GM12878 (cell line): ENCODE measurements at regions not wholly inside any gene's neighbourhood (a gene's known extent, or its start where the extent isn't known, plus 50 kb on each side); places are given as distances from the start of the nearest gene placed in this dataset.

Source experiments
- BRCA1 ChIP-seq: IDR thresholded peaks from 2 replicates; pipeline ENCODE4 v1.6.1; 2011; ENCODE audit warnings: low read depth, low read length, improper control_type of control experiment
- CBX3 ChIP-seq: fragments of 200-600 bp; sonication (generic); IDR thresholded peaks from 2 replicates; pipeline ENCODE4 v1.6.1; 2016; ENCODE audit warnings: low read depth, borderline replicate concordance
- CBX5 ChIP-seq: sonication (generic); IDR thresholded peaks from 2 replicates; pipeline ENCODE4 v1.6.1; 2016; ENCODE audit warnings: low read depth, moderate library complexity, mild to moderate bottlenecking, inconsistent platforms
- CHD4 ChIP-seq: fragments of 200-600 bp; sonication (generic); IDR thresholded peaks from 2 replicates; pipeline ENCODE4 v1.6.1; 2016; ENCODE audit warnings: mild to moderate bottlenecking
- EGR1 ChIP-seq, 2 experiments: IDR thresholded peaks; 1 replicate in 1 of 2; 2 replicates in 1 of 2; pipeline ENCODE4 v1.6.1; 2011 to 2012; ENCODE audit warnings: low read depth in 2 of 2, low read length in 2 of 2, borderline replicate concordance in 1 of 2, mild to moderate bottlenecking in 1 of 2, moderate library complexity in 1 of 2
- HDAC2 ChIP-seq: fragments of 200-600 bp; sonication (generic); IDR thresholded peaks from 2 replicates; pipeline ENCODE4 v1.6.1; 2017
- JUND ChIP-seq: IDR thresholded peaks from 2 replicates; pipeline ENCODE4 v1.6.1; 2012; ENCODE audit warnings: low read depth, mild to moderate bottlenecking, low read length, improper control_type of control experiment, moderate library complexity
- KDM1A ChIP-seq: fragments of 200-600 bp; sonication (generic); IDR thresholded peaks from 2 replicates; pipeline ENCODE4 v1.6.1; 2016; ENCODE audit warnings: borderline replicate concordance
- MYC ChIP-seq: IDR thresholded peaks from 2 replicates; pipeline ENCODE4 v1.6.1; 2011; ENCODE audit warnings: mild to moderate bottlenecking, low read length, moderate library complexity, inconsistent platforms; ENCODE audit not compliant: insufficient read depth, insufficient replicate concordance, insufficient read length, severe bottlenecking
- NBN ChIP-seq: fragments of 450-650 bp; IDR thresholded peaks from 2 replicates; pipeline ENCODE4 v1.6.1; 2016
- RB1 ChIP-seq: fragments of 450-650 bp; formaldehyde crosslinking; IDR thresholded peaks from 2 replicates; pipeline ENCODE4 v1.6.1; 2017; ENCODE audit warnings: mild to moderate bottlenecking, borderline replicate concordance
- RCOR1 ChIP-seq: conservative IDR thresholded peaks from 2 replicates; pipeline ENCODE4 v1.6.1; 2012; ENCODE audit warnings: low read depth, low read length, improper control_type of control experiment
- SIX5 ChIP-seq: IDR thresholded peaks from 2 replicates; pipeline ENCODE4 v1.6.1; 2011; ENCODE audit warnings: mild to moderate bottlenecking, low read depth, low read length, moderate library complexity; ENCODE audit not compliant: severe bottlenecking
- TARDBP ChIP-seq: IDR thresholded peaks from 2 replicates; pipeline ENCODE4 v1.6.1; 2016; ENCODE audit warnings: borderline replicate concordance
- ZNF384 ChIP-seq: IDR thresholded peaks from 2 replicates; pipeline ENCODE4 v1.6.1; 2012; ENCODE audit warnings: low read depth, mild to moderate bottlenecking, low read length, improper control_type of control experiment, borderline replicate concordance
- TF ChIP-seq, protein P1 (sequence below): IDR thresholded peaks from 2 replicates; pipeline ENCODE4 v1.6.1; 2012; ENCODE audit warnings: mild to moderate bottlenecking, low read depth, low read length
- TF ChIP-seq, protein P2 (sequence below): IDR thresholded peaks from 2 replicates; pipeline ENCODE4 v1.6.1; 2012; ENCODE audit warnings: improper control_type of control experiment, low read depth, low read length; ENCODE audit not compliant: insufficient replicate concordance
- TF ChIP-seq, protein P3 (sequence below): fragments of 450-650 bp; IDR thresholded peaks from 2 replicates; pipeline ENCODE4 v1.6.1; 2017; ENCODE audit warnings: mild to moderate bottlenecking, moderate library complexity

DNA sequence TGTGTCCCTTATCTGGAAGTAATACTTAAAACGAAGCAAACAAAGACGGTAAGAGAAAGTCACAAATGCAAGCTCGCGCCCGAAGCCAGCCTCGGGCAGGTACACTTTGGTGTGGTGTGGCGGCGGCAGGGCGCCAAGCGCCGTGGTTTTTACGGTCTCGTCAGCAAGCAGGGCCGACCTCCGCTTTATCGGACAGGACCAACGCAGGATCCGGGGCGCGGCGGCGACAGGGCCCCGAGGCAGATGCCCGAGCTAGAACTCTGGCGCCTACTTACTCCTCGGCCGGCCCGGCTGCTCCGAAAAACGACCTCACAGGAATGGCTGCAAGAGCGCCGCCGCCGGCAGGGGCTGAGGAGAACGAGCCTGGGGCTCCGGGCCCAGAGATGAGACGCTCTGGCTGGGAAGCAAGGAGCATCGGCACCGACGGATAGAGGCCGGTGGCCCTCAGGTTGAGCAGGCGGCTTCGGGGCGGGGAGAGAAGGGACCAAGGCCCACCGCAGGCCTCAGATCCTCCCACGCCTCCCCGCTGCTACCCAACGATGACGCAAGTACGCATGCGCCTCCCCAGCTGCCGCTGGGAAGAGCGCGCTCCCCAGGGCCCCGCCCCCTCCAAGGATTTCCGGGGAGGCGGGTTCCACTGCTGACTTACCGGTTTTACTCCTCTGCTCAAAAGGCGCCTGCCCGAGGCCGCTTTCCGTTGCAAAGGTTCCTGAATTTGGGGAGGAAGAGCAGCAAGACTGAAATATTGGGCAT lies 60.6 kb downstream of the FAM217A start (continued):
- TF ChIP-seq RCOR1 (no peak), SIX5 (no peak), CBX3 (no peak), JUND (no peak), HDAC2 (no peak), NBN (peak; percentile 90; the same call in 1 of the 2 replicates), EGR1 (IDR thresholded peaks at IDR 0.05; ENCODE audit: borderline replicate concordance in 1 of 2, low read depth in 2 of 2, low read length in 2 of 2) (peak; percentile 73 to 98), CBX5 (no peak), MYC (no peak), KDM1A (no peak), CHD4 (no peak), ZNF384 (no peak), TARDBP (no peak), BRCA1 (no peak), RB1 (no peak; the same call in 1 of the 2 replicates)
- TF ChIP-seq, protein P1, sequence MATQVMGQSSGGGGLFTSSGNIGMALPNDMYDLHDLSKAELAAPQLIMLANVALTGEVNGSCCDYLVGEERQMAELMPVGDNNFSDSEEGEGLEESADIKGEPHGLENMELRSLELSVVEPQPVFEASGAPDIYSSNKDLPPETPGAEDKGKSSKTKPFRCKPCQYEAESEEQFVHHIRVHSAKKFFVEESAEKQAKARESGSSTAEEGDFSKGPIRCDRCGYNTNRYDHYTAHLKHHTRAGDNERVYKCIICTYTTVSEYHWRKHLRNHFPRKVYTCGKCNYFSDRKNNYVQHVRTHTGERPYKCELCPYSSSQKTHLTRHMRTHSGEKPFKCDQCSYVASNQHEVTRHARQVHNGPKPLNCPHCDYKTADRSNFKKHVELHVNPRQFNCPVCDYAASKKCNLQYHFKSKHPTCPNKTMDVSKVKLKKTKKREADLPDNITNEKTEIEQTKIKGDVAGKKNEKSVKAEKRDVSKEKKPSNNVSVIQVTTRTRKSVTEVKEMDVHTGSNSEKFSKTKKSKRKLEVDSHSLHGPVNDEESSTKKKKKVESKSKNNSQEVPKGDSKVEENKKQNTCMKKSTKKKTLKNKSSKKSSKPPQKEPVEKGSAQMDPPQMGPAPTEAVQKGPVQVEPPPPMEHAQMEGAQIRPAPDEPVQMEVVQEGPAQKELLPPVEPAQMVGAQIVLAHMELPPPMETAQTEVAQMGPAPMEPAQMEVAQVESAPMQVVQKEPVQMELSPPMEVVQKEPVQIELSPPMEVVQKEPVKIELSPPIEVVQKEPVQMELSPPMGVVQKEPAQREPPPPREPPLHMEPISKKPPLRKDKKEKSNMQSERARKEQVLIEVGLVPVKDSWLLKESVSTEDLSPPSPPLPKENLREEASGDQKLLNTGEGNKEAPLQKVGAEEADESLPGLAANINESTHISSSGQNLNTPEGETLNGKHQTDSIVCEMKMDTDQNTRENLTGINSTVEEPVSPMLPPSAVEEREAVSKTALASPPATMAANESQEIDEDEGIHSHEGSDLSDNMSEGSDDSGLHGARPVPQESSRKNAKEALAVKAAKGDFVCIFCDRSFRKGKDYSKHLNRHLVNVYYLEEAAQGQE, result no peak
- TF ChIP-seq, protein P2, sequence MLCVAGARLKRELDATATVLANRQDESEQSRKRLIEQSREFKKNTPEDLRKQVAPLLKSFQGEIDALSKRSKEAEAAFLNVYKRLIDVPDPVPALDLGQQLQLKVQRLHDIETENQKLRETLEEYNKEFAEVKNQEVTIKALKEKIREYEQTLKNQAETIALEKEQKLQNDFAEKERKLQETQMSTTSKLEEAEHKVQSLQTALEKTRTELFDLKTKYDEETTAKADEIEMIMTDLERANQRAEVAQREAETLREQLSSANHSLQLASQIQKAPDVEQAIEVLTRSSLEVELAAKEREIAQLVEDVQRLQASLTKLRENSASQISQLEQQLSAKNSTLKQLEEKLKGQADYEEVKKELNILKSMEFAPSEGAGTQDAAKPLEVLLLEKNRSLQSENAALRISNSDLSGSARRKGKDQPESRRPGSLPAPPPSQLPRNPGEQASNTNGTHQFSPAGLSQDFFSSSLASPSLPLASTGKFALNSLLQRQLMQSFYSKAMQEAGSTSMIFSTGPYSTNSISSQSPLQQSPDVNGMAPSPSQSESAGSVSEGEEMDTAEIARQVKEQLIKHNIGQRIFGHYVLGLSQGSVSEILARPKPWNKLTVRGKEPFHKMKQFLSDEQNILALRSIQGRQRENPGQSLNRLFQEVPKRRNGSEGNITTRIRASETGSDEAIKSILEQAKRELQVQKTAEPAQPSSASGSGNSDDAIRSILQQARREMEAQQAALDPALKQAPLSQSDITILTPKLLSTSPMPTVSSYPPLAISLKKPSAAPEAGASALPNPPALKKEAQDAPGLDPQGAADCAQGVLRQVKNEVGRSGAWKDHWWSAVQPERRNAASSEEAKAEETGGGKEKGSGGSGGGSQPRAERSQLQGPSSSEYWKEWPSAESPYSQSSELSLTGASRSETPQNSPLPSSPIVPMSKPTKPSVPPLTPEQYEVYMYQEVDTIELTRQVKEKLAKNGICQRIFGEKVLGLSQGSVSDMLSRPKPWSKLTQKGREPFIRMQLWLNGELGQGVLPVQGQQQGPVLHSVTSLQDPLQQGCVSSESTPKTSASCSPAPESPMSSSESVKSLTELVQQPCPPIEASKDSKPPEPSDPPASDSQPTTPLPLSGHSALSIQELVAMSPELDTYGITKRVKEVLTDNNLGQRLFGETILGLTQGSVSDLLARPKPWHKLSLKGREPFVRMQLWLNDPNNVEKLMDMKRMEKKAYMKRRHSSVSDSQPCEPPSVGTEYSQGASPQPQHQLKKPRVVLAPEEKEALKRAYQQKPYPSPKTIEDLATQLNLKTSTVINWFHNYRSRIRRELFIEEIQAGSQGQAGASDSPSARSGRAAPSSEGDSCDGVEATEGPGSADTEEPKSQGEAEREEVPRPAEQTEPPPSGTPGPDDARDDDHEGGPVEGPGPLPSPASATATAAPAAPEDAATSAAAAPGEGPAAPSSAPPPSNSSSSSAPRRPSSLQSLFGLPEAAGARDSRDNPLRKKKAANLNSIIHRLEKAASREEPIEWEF, result no peak
- TF ChIP-seq, protein P3, sequence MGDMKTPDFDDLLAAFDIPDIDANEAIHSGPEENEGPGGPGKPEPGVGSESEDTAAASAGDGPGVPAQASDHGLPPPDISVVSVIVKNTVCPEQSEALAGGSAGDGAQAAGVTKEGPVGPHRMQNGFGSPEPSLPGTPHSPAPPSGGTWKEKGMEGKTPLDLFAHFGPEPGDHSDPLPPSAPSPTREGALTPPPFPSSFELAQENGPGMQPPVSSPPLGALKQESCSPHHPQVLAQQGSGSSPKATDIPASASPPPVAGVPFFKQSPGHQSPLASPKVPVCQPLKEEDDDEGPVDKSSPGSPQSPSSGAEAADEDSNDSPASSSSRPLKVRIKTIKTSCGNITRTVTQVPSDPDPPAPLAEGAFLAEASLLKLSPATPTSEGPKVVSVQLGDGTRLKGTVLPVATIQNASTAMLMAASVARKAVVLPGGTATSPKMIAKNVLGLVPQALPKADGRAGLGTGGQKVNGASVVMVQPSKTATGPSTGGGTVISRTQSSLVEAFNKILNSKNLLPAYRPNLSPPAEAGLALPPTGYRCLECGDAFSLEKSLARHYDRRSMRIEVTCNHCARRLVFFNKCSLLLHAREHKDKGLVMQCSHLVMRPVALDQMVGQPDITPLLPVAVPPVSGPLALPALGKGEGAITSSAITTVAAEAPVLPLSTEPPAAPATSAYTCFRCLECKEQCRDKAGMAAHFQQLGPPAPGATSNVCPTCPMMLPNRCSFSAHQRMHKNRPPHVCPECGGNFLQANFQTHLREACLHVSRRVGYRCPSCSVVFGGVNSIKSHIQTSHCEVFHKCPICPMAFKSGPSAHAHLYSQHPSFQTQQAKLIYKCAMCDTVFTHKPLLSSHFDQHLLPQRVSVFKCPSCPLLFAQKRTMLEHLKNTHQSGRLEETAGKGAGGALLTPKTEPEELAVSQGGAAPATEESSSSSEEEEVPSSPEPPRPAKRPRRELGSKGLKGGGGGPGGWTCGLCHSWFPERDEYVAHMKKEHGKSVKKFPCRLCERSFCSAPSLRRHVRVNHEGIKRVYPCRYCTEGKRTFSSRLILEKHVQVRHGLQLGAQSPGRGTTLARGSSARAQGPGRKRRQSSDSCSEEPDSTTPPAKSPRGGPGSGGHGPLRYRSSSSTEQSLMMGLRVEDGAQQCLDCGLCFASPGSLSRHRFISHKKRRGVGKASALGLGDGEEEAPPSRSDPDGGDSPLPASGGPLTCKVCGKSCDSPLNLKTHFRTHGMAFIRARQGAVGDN, result no peak; the same call in 1 of the 2 replicates
